HG03520 (cell line): ENCODE measurements at regions not wholly inside any gene's neighbourhood (a gene's known extent, or its start where the extent isn't known, plus 50 kb on each side); places are given as distances from the start of the nearest gene placed in this dataset.
"Not testable (repeated sequence)": the region's sequence is repeated elsewhere in the genome, so short reads cannot be mapped to it uniquely, and the experiment has no call there.

Experiments used
- ATAC-seq: cut with Tn5 transposase; IDR thresholded peaks from one replicate; pipeline ENCODE4 v1.9.1; 2021; ENCODE audit warnings: mild to moderate bottlenecking, moderate library complexity; ENCODE audit not compliant: unreplicated experiment

GRCh38 chr21:34219334-34220060 is 144.3 kb upstream of the KCNE2 start:
- no peak for ATAC-seq

DNA sequence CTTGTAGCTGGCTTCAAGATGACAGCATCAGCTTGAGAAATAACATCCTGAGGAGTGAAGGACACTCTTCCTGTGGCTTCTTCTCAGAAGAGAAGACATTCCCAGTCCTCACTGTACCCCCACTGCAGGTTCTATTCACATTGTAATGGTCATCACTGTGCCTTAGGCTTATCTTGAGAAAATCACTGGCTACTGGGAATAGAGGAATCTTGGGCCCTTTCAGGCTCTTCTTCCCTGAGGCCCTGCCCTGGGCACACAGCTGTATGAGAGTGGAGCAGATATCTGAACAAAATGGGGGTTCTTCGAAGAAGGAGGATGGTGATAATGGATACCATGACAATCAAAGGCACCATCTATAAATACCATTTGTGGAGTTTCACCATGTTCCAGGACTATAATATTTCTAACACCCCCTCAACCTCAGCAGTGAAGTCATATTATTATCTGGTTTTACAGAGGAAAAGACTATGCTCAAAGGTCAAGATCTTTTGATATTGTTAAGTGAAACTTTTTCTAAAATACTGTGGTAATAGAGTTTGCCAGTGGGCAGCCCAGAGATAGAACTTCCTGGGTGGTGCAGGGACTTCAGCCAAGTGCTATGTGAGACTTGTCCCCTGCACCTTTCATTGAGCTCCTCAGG is 143.1 kb upstream of the KCNE2 start:
- no peak for ATAC-seq

- no peak for ATAC-seq
Observed at GRCh38 chr21:34221331-34222030, 142.3 kb upstream of the KCNE2 start.

- no peak for ATAC-seq
Observed at GRCh38 chr21:34222031-34222335, 141.8 kb upstream of the KCNE2 start.

GRCh38 chr21:34223376-34223775 is 140.4 kb upstream of the KCNE2 start:
- ATAC-seq = no peak

DNA sequence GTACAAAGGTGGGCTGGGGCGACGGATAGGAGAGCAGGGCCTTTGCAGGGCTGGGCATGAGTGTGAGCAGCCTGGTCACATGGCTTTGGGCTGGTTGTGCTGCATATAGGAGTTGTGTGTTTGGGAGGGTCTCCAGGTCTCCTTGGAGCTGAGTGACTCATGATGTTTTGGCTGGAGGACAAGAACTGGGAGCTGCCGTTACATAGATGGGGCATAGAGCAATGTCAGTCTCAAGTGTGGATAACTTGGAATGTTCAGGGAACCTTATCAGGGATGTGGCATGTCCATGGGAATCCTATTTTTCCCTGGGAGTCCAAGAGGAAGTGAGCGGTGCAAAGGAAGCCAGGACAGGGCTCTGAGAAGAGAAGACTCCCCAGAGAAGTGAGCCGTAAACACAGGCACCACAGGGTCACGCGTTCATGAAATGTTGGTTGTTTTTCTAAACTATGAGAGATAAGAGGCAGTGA is 136.4 kb upstream of the KCNE2 start:
- no peak for ATAC-seq

DNA sequence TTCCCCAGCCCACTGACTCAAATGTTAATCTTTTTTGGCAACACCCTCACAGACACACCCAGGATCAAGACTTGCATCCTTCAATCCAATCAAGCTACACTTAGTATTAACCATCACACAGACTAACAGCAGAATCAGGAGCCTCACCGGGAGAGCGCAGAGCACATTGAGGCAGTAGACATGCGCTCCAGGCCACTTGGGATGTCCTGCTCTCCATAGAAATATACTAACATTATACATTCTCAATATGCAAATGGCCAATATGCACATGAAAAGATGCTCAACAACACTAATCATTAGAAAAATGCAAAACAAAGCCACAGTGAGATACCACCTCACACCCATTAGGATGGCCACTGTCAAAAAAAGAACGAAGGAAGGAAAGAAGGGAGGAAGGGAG is 135.0 kb upstream of the KCNE2 start:
- no peak for ATAC-seq

GRCh38 chr21:34229353-34229752 is 134.5 kb upstream of the KCNE2 start:
- ATAC-seq = no peak

- not testable (repeated sequence) for ATAC-seq
Observed at GRCh38 chr21:34233741-34234140, 130.1 kb upstream of the KCNE2 start.

DNA sequence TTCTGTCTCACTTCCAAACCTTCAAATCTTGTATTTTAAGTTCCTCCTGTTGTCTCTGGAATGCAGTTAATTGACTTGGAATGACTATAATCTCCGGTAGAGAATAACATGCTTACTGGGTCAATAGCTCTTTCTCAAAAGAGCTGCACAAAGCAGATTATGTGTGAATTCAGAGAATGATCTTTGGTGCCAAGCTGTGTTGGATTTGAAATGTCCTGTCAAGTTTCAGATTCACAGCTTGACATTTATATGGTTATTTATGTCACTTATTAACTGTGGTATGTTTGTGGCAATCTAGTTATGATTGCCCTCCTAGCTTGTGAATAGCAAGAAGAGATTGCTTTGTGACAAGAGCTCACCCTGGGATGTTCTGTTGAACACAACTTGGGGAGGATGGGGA is 128.3 kb upstream of the KCNE2 start:
- no peak for ATAC-seq

- no peak for ATAC-seq
Observed at GRCh38 chr21:34242973-34243372, 120.8 kb upstream of the KCNE2 start.

DNA sequence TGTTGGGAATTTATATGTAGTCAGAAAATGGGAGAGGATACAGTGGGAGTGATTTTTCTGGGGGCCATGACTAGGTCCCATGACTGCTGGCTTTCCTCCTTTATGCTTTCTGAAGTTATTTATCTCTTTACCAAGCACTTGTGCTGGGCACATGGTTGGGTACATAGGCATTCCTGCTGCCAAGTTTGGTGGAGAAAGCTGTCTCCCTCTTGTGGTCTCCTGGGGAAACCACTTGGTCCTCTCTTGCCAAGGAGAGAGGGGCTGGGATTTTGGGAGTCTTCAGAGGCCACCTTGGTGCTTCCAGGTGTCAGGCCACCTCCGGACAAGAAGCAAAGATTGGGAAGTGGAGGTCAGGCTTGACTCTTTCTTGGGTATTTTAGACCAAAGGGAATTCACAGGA is 120.2 kb upstream of the KCNE2 start:
- no peak for ATAC-seq

DNA sequence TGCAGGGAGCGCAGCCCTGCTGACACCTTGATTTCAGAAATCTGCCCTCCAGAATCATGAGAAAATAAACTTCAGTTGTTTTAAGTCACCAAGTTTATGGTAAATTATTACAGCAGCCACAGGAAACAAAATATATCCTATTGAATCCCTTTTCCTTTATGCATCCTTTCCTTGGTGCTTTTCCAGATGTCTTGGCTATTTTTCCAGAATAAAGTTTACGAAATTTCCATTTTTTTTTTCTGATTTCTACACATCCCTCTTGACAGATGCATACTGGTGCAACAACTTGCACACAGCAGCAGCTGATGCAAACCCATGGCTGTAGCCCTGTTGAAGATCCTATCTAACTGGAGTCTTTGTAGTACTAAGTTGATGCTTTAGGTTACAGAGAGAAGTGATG is 111.1 kb upstream of the KCNE2 start:
- ATAC-seq = no peak

DNA sequence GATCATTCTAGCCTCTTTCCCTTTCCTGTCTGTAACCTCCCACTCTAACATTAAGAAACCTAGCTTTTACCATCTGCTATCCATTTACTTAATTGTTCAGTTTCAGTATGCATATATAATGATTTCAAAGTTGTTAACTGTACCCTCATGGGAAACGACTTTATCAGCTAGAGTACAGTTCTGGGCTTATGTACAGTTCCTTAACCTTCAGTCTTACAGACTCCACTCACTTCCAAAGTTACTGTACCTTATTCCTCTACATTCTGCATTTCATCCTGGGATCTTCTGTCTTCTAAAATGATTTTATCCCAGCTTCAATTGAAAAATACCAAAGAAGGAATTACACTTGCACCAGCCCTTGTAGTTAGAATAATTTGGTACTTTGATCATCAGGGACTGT is 108.7 kb upstream of the KCNE2 start:
- no peak for ATAC-seq

GRCh38 chr21:34260277-34261008 is 103.4 kb upstream of the KCNE2 start:
- no peak for ATAC-seq

GRCh38 chr21:34261841-34262468 is 101.9 kb upstream of the KCNE2 start:
- no peak for ATAC-seq

- ATAC-seq = no peak
Observed at GRCh38 chr21:34262469-34262845, 101.3 kb upstream of the KCNE2 start.

- no peak for ATAC-seq
Observed at GRCh38 chr21:34263629-34264028, 100.2 kb upstream of the KCNE2 start.

DNA sequence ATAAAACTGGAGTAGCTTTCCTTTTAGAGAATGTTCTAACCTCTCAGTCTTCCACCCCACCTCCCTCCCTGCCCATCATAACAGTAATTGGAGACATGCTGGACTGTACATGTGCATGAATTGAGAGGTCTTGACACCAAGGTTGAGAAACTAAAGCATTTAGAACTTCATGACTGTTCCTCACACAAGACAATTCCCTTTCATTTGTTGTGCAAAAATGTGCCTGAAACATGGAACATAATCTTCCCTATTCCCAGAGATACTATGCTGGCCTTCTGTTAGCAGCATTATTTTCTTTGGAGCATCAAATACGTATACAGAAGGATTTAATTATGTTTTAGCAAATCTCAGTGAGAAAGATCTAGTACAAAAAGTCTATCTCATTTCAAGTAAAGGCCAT is 97.5 kb upstream of the KCNE2 start:
- no peak for ATAC-seq

DNA sequence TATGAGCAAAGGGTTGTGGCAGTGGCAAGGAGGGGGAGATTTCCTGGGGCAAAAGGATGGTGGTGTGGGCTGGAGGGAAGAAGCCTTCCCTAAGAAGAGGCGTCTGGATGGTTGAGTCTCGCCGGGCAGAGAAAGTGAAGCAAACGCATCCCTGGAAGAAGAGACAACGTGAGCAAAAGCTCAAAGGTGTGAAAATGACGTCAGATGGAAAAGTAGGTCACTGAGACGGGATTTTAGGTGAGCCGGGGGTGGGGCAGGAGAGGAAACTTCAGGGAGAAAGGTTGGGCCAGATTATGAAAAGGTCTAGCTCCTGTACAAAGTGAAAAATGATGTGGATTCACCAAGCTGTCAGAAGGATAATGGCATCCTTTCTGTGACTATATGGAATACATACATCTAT is 95.3 kb upstream of the KCNE2 start:
- no peak for ATAC-seq

GRCh38 chr21:34270411-34270810 is 93.4 kb upstream of the KCNE2 start:
- no peak for ATAC-seq
